OCI-LY7 (cell line): ENCODE measurements at regions not wholly inside any gene's neighbourhood (a gene's known extent, or its start where the extent isn't known, plus 50 kb on each side); places are given as distances from the start of the nearest gene placed in this dataset.

ENCODE experiments used
- CTCF ChIP-seq: fragments of 200-600 bp; sonication (generic); conservative IDR thresholded peaks from 2 replicates; pipeline ENCODE4 v1.5.1; 2014; ENCODE audit warnings: mild to moderate bottlenecking, antibody characterized with exemption, low read length, moderate library complexity, mixed read lengths
- EZH2phosphoT487 ChIP-seq: fragments of 200-600 bp; sonication (generic); IDR thresholded peaks from 2 replicates; pipeline ENCODE4 v1.6.1; 2018; ENCODE audit warnings: low read depth, borderline replicate concordance, mild to moderate bottlenecking, mixed run types, antibody characterized with exemption, low read length, moderate library complexity, mixed read lengths

GRCh38 chr14:42862114-42862513 lies 1255.4 kb downstream of the LRFN5 start:
- TF ChIP-seq CTCF, result no peak
- no peak for TF ChIP-seq EZH2phosphoT487
